ENCODE measurements at regions not wholly inside any gene's neighbourhood (a gene's known extent, or its start where the extent isn't known, plus 50 kb on each side); places are given as distances from the start of the nearest gene placed in this dataset.

DNA sequence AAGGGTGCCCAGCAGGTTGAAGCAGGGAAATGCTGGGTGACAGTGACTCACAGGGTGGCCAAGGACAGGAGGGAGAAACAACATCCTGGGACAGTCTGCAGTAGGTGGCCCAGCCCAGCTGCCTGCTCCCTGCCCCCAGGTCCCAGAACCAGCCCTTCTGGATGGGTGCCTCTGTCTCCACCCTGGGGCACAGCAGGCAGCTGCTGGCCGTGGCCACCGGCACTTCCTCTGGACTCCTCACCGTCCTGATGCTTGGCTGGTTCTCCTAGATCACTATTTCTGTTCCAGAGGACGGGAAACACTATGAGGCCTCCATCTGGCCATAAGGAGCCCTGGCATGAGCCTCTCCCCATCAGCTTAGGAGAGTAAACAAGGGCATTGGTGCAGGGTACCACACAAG lies 258.9 kb downstream of the XXYLT1 start:
- DNase-seq (ENCODE audit: low read depth): no peak

DNA sequence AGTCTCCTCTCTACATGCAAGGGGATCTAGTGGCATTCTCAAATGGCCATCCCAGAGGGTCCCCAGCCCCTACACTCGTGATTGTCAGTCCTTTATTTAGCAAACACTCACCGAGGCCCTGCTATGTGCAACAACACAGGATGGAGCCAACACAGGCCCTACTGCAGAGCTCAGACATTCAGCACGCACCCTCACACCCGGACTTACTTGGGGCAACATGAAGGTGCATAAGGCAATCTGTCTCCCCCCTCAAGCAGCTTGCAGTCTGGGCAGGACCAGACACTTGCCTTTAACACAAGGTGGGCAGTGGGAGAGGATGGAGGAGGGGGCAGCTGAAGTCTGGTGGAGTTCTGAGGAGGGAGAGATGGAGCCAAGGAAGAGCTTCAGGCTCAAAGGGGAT lies 258.4 kb downstream of the XXYLT1 start:
- no peak for DNase-seq (ENCODE audit: low read depth)

DNA sequence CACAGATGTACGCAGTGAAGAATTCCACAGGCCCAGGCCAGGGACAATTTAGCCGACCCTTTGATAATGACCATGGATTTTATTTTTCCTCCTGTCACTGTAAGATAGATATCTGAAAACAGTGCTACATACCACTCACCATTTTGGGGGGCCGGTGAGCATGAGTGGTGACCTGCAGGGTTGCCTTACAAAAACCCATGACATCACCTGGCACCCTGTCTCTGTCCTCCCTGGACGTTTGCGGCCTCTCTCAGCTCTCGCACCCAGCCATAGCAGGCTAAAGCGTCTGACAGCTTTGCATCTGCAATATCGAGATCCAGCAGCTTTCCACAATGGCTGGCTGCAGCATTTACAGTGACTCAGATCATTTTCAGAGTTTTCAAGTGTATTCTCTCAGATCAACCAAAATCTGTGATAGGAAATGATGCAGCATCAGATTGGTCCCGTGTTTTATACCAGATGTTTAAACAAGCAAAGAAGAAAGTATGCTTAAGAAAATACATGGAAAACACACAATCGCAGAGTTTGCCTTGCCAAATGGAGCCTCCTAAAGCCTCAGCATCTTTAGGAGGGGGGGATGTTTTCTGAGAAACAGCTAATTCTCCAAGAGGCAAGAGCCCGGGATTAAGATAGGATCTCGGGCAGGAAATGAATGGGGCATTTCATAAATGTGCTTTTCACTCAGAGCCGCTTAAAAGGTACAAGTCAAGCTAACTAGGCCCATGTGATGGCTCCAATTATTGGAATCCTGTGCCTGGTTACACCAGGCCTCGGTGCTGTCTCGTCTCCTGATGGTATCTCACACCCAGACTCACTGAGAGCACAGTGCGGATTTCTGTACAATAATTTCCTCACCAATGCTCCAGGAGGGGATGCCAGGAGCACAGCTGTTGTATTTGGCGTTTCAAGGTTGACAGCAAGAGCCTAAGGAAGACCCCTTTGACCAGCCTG lies 257.3 kb downstream of the XXYLT1 start:
- DNase-seq (ENCODE audit: low read depth): no peak

DNA sequence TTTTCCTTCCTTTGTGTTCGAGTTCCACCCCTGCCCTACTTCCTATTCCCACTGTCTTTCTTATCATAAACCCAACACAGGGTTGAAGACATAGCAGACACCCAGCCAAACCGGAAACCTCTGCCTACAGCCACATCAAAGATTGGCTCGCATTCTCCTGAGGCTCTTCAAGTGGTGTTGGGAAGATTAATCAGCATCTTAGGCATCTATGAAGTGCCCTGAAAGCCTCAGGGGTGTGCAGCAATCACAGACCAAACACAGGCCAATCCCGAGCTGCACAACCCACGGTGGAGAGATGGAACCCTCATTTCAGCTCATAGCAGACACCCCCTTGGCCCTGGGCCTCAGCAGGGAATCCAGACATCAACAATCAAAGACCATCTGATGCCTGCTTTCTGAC lies 255.9 kb downstream of the XXYLT1 start:
- no peak for DNase-seq (ENCODE audit: low read depth)

DNA sequence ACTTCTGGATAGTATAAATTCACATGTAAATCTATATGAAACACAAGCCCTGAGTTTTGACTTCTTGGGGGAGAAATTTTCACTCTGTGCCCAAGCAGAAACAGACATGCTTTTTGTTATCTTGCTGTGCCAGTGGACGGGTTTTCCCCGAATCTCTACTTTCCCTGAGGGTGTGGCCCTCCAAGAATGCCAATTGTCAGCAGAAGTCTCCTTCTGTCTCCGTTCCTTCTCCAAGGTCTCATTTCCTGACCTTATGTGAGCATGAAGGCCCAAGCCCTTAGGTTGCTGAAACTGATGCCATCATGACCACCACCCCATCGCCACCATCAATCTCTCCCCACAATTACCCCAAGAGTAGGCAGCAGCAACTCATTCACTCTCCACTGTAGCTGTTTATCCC lies 253.8 kb downstream of the XXYLT1 start:
- no peak for DNase-seq (ENCODE audit: low read depth)
